CD4-positive, alpha-beta T cell treated with Interleukin-21 for 1 hour (primary cell): ENCODE measurements at regions not wholly inside any gene's neighbourhood (a gene's known extent, or its start where the extent isn't known, plus 50 kb on each side); places are given as distances from the start of the nearest gene placed in this dataset.

ENCODE experiments used
- DNase-seq: peaks from one replicate; pipeline ENCODE4 v3.0.0-alpha.2; 2020

DNA sequence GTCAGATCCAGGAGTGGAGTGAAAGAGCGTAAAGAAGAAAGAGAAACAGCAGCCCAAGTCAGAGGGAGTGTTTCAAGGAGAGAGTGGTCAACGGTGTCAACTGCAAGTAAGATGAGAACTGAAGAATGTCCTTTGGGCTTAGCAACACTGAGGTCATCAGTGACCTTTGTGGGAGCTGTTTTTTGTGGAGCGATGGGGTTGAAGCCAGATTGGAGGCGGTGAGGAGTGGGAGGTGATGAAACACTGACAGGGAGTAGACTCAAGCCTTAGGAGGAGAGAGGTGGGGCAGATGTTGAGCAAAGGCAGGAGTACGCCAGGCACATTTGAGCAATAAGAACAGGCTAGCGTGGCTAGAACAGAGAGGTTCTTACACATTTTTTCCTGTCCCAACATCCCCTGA lies 103.7 kb upstream of the GNAO1 start:
- no peak for DNase-seq

DNA sequence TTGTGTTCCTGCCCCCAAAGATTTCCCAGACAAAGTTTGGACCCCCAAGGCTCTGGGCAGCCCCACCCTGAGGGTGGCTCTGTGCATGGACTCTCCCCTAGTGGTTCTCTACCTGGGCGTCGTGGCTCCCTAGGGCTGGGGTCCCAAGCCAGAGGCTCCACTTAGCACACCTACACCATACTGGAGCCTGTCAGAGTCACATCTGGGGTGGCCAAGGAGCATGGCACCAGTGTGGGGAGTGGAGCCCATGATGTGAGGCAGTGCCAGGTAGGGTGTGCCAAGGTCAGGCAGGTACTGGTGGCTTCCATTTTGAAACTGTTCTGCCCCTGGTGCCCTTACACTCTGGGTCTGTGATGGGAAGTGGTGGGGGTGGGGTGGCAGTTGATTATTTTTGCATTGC lies 109.9 kb upstream of the GNAO1 start:
- no peak for DNase-seq

GRCh38 chr16:56075732-56076388 lies 115.4 kb upstream of the GNAO1 start:
- no peak for DNase-seq

DNA sequence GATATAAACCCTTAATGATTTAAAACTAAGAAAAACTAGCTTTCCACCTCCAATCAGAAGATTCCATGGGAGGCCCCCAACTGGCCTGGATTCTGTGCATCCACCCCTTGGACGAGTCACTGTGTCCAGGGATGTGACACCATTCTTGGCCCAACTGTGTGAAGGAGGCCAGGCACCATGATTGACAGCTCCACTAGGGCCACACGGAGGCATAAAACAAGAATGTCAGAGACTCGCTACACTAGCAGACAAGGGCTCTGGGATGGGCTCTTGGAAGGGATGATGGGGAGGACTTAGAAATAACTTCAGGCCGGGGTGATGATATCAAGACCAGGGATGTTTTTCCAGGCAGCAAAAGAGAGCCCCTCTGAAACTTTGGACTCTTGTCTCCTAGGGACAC lies 117.8 kb upstream of the GNAO1 start:
- DNase-seq: no peak

DNA sequence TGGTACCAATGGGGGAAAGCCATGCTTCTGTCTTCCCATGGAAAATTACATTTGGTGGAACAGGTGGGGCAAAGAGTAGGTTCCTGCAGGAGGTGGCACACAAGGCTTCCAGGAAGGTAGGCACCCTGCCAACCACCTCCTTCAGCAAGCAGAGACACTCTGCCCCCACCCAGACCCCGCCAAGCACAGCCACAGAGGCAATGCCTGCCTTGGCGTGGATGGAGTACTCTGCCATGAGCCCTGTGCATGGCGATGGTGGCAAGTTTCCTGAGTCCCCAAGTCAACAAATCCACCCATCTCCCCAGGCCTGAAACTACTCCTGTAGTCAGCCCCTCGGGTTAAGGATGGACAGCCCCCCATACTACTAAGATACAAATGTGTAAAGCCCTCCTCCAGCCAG lies 119.2 kb upstream of the GNAO1 start:
- no peak for DNase-seq

DNA sequence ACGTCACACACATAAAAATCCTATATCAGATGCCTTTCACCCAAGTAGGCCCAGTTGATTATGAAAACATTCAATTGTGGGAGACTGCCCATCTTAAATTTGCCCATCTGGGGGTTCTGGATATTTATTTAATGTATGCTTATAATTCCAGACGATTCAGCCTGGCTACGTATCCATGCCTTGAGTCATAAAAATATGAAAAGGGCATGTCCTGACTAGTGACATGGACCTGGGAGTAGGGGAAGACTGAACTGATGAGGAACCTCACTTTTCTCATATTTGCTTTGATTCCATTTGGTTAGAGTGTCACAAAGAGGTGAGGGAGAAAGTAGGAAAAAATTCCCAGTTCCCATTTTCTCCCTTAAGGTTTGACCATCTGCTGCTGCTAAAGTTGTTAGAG lies 122.5 kb upstream of the GNAO1 start:
- no peak for DNase-seq

GRCh38 chr16:56068314-56068713 lies 123.0 kb upstream of the GNAO1 start:
- DNase-seq: no peak

DNA sequence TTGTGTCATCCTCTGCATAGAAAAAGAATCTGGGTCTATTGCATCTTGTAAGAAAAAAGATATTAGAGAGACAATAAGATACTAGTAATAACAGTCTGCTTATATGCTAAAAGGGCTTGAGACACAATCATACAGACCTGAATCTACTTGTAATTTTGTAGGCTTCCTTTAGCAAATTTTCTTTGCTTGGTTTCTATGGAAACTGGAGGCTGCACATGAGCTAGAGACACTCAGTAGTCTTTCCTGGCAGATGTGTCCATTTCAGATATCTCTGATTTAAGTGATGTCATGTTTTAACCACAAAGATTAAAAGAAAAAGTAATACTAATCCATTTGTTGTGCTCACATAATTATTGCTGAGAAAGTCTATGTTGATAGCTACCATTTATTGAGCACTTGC lies 123.9 kb upstream of the GNAO1 start:
- no peak for DNase-seq

DNA sequence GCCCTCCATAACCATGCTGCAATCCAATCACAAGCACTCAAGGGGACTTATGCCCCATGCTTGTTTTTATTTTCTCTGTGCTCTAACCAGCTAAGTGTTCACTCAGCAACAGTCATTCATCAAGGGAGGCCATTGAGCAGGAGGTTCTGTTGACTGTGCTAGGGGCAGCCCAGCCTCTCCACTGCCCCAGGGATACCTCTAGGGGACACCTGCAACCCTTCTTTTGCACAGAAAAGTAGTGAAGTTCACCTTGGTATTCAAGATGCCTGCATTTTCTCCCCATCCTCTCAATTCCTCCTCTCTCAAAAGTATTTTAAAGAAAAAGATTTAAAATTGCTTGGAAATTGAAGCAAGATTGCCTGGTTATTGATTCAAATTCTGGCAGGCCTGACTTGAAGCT lies 124.7 kb upstream of the GNAO1 start:
- no peak for DNase-seq

DNA sequence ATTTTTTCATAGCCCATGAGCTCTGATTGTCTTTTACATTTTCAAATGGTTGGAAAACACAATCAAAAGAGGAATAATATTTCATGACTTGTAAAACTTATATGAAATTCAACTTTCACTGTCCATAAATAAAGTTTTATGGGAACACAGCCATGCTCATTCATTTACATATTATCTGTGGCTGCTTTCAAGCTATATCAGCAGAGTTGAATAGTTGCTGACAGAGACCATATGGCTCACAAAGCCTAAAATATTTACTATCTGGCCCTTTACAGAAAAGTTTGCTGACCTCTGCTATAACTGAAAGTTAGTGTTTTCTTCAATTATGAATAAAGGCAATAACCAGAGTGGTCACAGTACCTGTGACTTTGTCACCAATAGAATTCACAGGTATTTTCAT lies 128.2 kb upstream of the GNAO1 start:
- no peak for DNase-seq

- no peak for DNase-seq
These were observed 134.1 kb upstream of the GNAO1 start for GRCh38 chr16:56057151-56057550.

GRCh38 chr16:56050916-56051315 lies 140.4 kb upstream of the GNAO1 start:
- no peak for DNase-seq

GRCh38 chr16:56048425-56049105 lies 142.7 kb upstream of the GNAO1 start:
- DNase-seq: no peak

DNA sequence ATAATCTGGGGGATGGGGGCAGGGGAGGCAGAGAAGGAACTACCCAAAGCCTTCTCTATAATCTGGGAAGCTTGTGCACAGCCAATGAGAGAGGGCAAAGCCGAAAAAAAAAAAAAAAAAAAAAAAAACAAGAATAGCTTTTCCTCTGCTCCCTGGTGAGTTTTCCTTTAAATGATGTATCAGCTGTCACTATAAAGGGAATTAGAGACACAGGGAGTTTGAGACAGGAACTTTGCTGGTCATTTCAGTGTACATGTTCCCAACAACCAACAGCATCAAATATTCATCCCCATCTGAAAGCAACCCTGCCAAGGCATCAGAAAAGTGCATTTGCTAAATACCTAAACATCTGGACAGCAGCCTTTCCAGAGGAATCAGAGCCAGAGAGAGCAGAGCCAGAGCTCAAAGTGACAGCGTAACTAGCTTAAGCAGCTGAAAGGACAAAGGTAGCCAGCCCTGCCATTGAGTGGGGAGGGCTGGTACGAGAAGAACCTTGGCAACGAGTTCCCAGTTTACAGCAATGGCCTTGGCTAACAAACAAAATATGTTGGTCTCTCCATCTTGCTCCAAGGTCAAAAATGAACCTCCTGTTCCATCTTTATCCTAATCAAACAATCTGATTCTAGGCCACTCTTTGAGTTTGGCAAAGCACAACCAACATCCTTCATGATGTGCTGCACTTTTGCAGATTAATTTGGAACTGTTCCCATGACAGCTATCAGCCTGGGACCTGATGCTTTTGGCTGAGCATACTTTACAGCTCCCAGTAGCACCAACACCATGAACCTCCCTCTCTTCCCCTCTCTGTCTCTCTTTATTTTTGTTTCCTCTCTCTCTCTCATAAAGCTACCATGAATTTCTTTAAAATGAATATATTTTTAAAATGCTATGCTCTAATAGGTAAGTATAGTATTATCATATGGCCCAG lies 143.7 kb upstream of the GNAO1 start:
- no peak for DNase-seq

DNA sequence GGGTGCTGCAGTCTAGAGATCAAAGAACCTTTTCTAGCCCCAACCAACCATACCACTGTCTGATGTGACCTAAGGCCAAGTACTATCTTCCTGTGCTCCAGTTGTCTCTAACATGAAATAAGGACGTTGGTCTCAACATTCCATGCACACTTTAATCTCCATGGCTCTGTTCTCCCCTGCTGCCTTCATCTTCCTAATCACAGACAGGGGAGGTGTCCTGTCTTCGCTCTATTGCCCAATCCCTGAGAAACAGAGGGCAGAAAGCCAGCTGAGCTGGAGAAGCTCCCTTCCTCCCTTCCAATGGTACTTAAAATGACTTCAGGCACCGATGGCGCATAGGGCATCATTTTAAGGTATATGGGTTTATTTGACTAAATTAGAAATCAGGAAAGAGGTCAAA lies 148.9 kb upstream of the GNAO1 start:
- DNase-seq: no peak

GRCh38 chr16:56041556-56042140 lies 149.6 kb upstream of the GNAO1 start:
- DNase-seq: peak; percentile 50

GRCh38 chr16:56038564-56039098 lies 152.7 kb upstream of the GNAO1 start:
- no peak for DNase-seq

GRCh38 chr16:56032072-56032471 lies 156.9 kb upstream of the CES5A start:
- no peak for DNase-seq

GRCh38 chr16:56029026-56029425 lies 153.9 kb upstream of the CES5A start:
- DNase-seq: no peak

DNA sequence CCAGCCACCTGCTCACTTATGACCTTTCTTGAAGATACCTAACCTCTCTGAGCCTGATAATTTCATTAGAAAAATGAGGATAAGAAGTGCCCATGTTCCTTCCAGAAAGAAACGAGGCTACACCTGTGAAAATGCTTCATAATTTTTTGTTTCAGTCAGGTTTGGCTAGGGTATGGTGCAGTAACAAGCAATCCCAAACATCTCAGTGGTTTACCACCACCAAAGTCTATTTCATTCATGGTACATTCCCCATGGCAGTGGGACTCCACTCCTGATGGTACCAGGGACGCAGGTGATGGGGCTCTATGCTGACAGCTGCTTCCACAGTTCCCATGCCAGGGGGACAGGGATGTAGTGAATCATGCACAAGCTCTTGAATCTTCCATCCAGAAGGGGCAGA lies 147.6 kb upstream of the CES5A start:
- no peak for DNase-seq

DNA sequence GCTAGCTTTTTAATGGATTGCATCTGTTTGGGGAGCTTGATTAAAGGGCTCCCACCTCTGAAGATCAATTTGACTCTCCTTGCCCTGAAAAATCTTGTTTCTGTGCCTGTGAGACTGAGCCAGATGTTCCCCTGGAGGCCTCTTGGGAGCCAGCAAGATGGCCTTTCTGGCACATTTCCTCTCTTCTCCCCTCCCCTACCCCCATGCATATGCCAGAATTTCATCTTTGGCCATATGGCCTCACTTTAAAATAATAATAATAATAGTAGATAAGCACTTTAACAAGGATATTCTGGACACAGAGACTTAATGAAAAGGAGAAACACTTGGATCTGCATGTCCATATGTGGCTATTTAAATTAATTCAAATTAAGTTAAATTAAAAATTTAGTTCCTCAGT lies 144.1 kb upstream of the CES5A start:
- no peak for DNase-seq

DNA sequence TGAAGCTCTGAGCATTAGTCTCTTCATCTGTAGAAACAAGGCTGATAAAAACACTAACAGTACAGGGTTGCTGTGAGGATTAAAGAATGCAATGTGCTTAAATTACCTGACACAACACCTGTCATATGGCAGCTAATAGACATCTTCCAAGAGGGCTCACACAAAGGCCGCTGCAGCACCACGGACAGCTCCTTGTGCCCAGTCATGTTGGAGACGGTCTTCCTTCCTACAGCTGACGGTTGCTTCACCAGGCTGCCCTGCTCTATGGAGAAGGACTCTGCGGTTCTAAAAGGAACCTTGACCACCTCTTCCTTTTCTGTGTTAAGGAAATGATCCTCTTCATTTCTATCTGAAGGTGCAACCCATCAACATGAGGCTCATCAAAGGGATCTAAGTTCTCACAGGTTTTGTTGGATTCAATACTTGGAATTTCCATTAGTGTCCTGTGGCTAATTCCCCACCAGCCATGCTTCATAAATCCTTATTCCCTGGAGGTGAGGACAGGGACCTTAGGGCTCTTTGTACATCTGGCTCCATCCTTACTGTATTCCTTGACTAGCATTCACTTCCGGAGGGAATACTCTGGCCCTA lies 138.9 kb upstream of the CES5A start:
- peak; percentile 4 for DNase-seq

GRCh38 chr16:56012482-56012811 lies 137.3 kb upstream of the CES5A start:
- no peak for DNase-seq
